SK-N-SH (cell line): ENCODE measurements at regions not wholly inside any gene's neighbourhood (a gene's known extent, or its start where the extent isn't known, plus 50 kb on each side); places are given as distances from the start of the nearest gene placed in this dataset.

ENCODE experiments used
- CTCF ChIA-PET: fragments of 300-600, 350-600 bp; formaldehyde crosslinking; extraction: SDS; loops from one replicate; lab custom pipeline; 2021; lab: Yijun Ruan, JAX
- POLR2A ChIA-PET: fragments of 350-600 bp; sonication (Branson Sonifier 250); formaldehyde crosslinking; extraction: SDS; loops from one replicate; lab custom pipeline; 2020; ENCODE audit warnings: antibody characterized with exemption, inconsistent platforms; lab: Yijun Ruan, JAX
- DNase-seq: peaks from one replicate; pipeline ENCODE4 v3.0.0; 2012
- H2AFZ ChIP-seq: fragments of 200-600 bp; sonication (generic); 2 replicates; pipeline ENCODE4 v1.8.1; 2016; ENCODE audit warnings: antibody characterized with exemption, mild to moderate bottlenecking, low read depth
- H3F3A ChIP-seq: fragments of 200-600 bp; sonication (generic); replicated peaks from 2 replicates; pipeline ENCODE3; 2016; ENCODE audit warnings: antibody characterized with exemption, mild to moderate bottlenecking; ENCODE audit not compliant: insufficient read depth
- H3K27ac ChIP-seq, 2 experiments: fragments of 200-500 bp in 1 of 2; fragments of 200-600 bp in 1 of 2; sonication (Bioruptor generic) in 1 of 2; sonication (generic), shearing (Covaris generic) in 1 of 2; 2 replicates each; pipeline versions ENCODE4 v1.5.1 to v1.6.1; 2014 to 2016; ENCODE audit warnings: low read depth in 2 of 2, inconsistent platforms in 1 of 2, low read length in 1 of 2, mild to moderate bottlenecking in 1 of 2, mixed read lengths in 1 of 2
- H3K27me3 ChIP-seq: fragments of 200-600 bp; sonication (generic), shearing (Covaris generic); 2 replicates; pipeline ENCODE4 v1.6.1; 2016; ENCODE audit warnings: mixed run types; ENCODE audit not compliant: insufficient read depth
- H3K36me3 ChIP-seq, 2 experiments: fragments of 200-500 bp in 1 of 2; fragments of 200-600 bp in 1 of 2; sonication (Bioruptor generic) in 1 of 2; sonication (generic) in 1 of 2; replicated peaks in 1 of 2; 2 replicates each; pipeline versions ENCODE3 to v1.5.1; 2014 to 2016; ENCODE audit warnings: low read length in 1 of 2, mild to moderate bottlenecking in 1 of 2; ENCODE audit not compliant: insufficient read depth in 2 of 2, control insufficient read depth in 1 of 2
- H3K4me1 ChIP-seq, 2 experiments: fragments of 200-500 bp in 1 of 2; fragments of 200-600 bp in 1 of 2; sonication (Bioruptor generic) in 1 of 2; sonication (generic), shearing (Covaris generic) in 1 of 2; 2 replicates each; pipeline versions ENCODE4 v1.5.1 to v1.6.1; 2014 to 2016; ENCODE audit warnings: low read depth in 1 of 2, low read length in 1 of 2, mixed run types in 1 of 2; ENCODE audit not compliant: insufficient read depth in 2 of 2, control insufficient read depth in 1 of 2
- H3K4me2 ChIP-seq: fragments of 200-600 bp; sonication (generic), shearing (Covaris generic); 2 replicates; pipeline ENCODE4 v1.6.1; 2017; ENCODE audit warnings: mixed run types
- H3K4me3 ChIP-seq, 2 experiments: fragments of 200-500 bp in 1 of 2; fragments of 200-600 bp in 1 of 2; sonication (Bioruptor generic) in 1 of 2; sonication (generic), shearing (Covaris generic) in 1 of 2; 2 replicates each; pipeline versions ENCODE4 v1.5.1 to v1.8.1; 2014 to 2016; ENCODE audit warnings: low read depth in 2 of 2, inconsistent platforms in 1 of 2, low read length in 1 of 2, mild to moderate bottlenecking in 1 of 2, mixed read lengths in 1 of 2, moderate library complexity in 1 of 2
- H3K79me2 ChIP-seq: fragments of 200-600 bp; sonication (generic); 2 replicates; pipeline ENCODE4 v1.8.1; 2017; ENCODE audit warnings: mild to moderate bottlenecking; ENCODE audit not compliant: insufficient read depth
- H3K9ac ChIP-seq: fragments of 200-600 bp; sonication (generic); 2 replicates; pipeline ENCODE4 v1.6.1; 2017; ENCODE audit warnings: mixed run types
- H3K9me2 ChIP-seq: fragments of 200-600 bp; sonication (generic); 2 replicates; pipeline ENCODE4 v1.6.1; 2017; ENCODE audit warnings: mixed run types
- H3K9me3 ChIP-seq: fragments of 200-600 bp; sonication (generic); 2 replicates; pipeline ENCODE4 v1.6.1; 2017; ENCODE audit warnings: mixed run types, mild to moderate bottlenecking, moderate library complexity
- H4K20me1 ChIP-seq: fragments of 200-600 bp; sonication (generic); 2 replicates; pipeline ENCODE4 v1.6.1; 2017; ENCODE audit warnings: mild to moderate bottlenecking, mixed run types; ENCODE audit not compliant: insufficient read depth
- FOSL2 ChIP-seq: IDR thresholded peaks from 2 replicates; pipeline ENCODE4 v1.4.0; 2012; ENCODE audit warnings: low read depth, mild to moderate bottlenecking, moderate library complexity, borderline replicate concordance
- GABPA ChIP-seq: IDR thresholded peaks from 2 replicates; pipeline ENCODE4 v1.4.0; 2012; ENCODE audit warnings: low read depth, mild to moderate bottlenecking
- GATA2 ChIP-seq: sonication (generic); formaldehyde crosslinking; IDR thresholded peaks from 2 replicates; pipeline ENCODE4 v1.5.0; 2020; ENCODE audit warnings: mild to moderate bottlenecking, missing genetic modification reagents
- POLR2AphosphoS5 ChIP-seq: IDR thresholded peaks from 2 replicates; pipeline ENCODE4 v1.6.1; 2012; ENCODE audit warnings: low read depth, low read length
- RCOR1 ChIP-seq: fragments of 150-350 bp; IDR thresholded peaks from 2 replicates; pipeline ENCODE4 v1.6.1; 2017; ENCODE audit warnings: antibody characterized with exemption, low read length
- RXRA ChIP-seq: IDR thresholded peaks from 2 replicates; pipeline ENCODE4 v1.4.0; 2012; ENCODE audit warnings: low read depth, mild to moderate bottlenecking, borderline replicate concordance
- YY1 ChIP-seq: IDR thresholded peaks from 2 replicates; pipeline ENCODE4 v1.4.0; 2012; ENCODE audit warnings: low read depth, mild to moderate bottlenecking
- WGBS: methylation state at CpG from one replicate; pipeline ENCODE4 v1.1.6; 2017; ENCODE audit warnings: low lambda C conversion rate; 5-methylcytosine and 5-hydroxymethylcytosine counted together
- TF ChIP-seq, protein P1 (sequence below): fragments of 150-350 bp; IDR thresholded peaks from 2 replicates; pipeline ENCODE4 v1.6.1; 2016; ENCODE audit warnings: mild to moderate bottlenecking, low read depth, low read length
- TF ChIP-seq, protein P2 (sequence below): IDR thresholded peaks from 2 replicates; pipeline ENCODE4; 2012
- TF ChIP-seq, protein P3 (sequence below): IDR thresholded peaks from 2 replicates; pipeline ENCODE4 v1.6.1; 2012; ENCODE audit warnings: mild to moderate bottlenecking, low read depth, low read length, moderate library complexity
- TF ChIP-seq, protein P4 (sequence below): fragments of 200-600 bp; sonication (generic); IDR thresholded peaks from 2 replicates; pipeline ENCODE4 v1.6.1; 2017; ENCODE audit warnings: antibody characterized with exemption, mild to moderate bottlenecking, moderate library complexity
- TF ChIP-seq, protein P5 (sequence below): IDR thresholded peaks from 2 replicates; pipeline ENCODE4 v1.4.0; 2012; ENCODE audit warnings: low read depth

DNA sequence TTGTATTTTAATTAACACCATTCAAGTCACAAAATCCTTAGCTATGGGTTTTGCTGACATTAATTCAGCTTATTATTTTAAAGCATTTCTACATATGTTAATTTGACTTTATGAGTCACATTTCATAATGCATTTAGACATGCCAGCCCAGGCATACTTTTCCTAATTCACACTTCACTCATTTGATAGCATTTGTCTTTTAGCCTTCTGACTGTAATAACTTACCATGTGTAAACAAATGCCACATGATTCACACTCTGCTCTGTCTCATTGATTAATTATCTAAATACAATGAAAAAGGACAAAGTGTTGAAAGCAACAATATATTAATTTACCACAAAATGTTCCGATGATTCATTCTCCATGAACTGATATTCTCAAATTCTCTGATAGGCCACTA lies 927.8 kb upstream of the EPHA6 start:
- ChIA-PET POLR2A (no interaction called here), CTCF (no interaction called here)
- H3F3A ChIP-seq: no peaks in the 10 kb centered on the region
- no peaks in the 10 kb centered on the region for H4K20me1 ChIP-seq
- no peak overlapping the region for H3K27ac ChIP-seq
- no peak overlapping the region for H3K9ac ChIP-seq
- DNase-seq: no peak
- H3K4me2 ChIP-seq: no peak overlapping the region
- H2AFZ ChIP-seq: no peak overlapping the region
- H3K27me3 ChIP-seq: peaks cover 7% of the 10 kb centered on the region
- H3K36me3 ChIP-seq: no peaks in the 10 kb centered on the region
- no peaks in the 10 kb centered on the region for H3K79me2 ChIP-seq
- H3K4me1 ChIP-seq: no peaks in the 10 kb centered on the region
- no peaks in the 10 kb centered on the region for H3K9me2 ChIP-seq
- H3K9me3 ChIP-seq: no peaks in the 10 kb centered on the region
- no peak overlapping the region for H3K4me3 ChIP-seq
- TF ChIP-seq, protein P1, sequence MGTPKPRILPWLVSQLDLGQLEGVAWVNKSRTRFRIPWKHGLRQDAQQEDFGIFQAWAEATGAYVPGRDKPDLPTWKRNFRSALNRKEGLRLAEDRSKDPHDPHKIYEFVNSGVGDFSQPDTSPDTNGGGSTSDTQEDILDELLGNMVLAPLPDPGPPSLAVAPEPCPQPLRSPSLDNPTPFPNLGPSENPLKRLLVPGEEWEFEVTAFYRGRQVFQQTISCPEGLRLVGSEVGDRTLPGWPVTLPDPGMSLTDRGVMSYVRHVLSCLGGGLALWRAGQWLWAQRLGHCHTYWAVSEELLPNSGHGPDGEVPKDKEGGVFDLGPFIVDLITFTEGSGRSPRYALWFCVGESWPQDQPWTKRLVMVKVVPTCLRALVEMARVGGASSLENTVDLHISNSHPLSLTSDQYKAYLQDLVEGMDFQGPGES: no peak
- TF ChIP-seq, protein P2, sequence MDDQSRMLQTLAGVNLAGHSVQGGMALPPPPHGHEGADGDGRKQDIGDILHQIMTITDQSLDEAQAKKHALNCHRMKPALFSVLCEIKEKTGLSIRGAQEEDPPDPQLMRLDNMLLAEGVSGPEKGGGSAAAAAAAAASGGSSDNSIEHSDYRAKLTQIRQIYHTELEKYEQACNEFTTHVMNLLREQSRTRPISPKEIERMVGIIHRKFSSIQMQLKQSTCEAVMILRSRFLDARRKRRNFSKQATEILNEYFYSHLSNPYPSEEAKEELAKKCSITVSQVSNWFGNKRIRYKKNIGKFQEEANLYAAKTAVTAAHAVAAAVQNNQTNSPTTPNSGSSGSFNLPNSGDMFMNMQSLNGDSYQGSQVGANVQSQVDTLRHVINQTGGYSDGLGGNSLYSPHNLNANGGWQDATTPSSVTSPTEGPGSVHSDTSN: no peak
- no peak for TF ChIP-seq RCOR1
- TF ChIP-seq, protein P3, sequence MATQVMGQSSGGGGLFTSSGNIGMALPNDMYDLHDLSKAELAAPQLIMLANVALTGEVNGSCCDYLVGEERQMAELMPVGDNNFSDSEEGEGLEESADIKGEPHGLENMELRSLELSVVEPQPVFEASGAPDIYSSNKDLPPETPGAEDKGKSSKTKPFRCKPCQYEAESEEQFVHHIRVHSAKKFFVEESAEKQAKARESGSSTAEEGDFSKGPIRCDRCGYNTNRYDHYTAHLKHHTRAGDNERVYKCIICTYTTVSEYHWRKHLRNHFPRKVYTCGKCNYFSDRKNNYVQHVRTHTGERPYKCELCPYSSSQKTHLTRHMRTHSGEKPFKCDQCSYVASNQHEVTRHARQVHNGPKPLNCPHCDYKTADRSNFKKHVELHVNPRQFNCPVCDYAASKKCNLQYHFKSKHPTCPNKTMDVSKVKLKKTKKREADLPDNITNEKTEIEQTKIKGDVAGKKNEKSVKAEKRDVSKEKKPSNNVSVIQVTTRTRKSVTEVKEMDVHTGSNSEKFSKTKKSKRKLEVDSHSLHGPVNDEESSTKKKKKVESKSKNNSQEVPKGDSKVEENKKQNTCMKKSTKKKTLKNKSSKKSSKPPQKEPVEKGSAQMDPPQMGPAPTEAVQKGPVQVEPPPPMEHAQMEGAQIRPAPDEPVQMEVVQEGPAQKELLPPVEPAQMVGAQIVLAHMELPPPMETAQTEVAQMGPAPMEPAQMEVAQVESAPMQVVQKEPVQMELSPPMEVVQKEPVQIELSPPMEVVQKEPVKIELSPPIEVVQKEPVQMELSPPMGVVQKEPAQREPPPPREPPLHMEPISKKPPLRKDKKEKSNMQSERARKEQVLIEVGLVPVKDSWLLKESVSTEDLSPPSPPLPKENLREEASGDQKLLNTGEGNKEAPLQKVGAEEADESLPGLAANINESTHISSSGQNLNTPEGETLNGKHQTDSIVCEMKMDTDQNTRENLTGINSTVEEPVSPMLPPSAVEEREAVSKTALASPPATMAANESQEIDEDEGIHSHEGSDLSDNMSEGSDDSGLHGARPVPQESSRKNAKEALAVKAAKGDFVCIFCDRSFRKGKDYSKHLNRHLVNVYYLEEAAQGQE: no peak
- TF ChIP-seq POLR2AphosphoS5: no peak
- TF ChIP-seq, protein P4, sequence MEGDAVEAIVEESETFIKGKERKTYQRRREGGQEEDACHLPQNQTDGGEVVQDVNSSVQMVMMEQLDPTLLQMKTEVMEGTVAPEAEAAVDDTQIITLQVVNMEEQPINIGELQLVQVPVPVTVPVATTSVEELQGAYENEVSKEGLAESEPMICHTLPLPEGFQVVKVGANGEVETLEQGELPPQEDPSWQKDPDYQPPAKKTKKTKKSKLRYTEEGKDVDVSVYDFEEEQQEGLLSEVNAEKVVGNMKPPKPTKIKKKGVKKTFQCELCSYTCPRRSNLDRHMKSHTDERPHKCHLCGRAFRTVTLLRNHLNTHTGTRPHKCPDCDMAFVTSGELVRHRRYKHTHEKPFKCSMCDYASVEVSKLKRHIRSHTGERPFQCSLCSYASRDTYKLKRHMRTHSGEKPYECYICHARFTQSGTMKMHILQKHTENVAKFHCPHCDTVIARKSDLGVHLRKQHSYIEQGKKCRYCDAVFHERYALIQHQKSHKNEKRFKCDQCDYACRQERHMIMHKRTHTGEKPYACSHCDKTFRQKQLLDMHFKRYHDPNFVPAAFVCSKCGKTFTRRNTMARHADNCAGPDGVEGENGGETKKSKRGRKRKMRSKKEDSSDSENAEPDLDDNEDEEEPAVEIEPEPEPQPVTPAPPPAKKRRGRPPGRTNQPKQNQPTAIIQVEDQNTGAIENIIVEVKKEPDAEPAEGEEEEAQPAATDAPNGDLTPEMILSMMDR: no peak
- 12% methylated on average over 1 of the region's 1 CpG for WGBS

DNA sequence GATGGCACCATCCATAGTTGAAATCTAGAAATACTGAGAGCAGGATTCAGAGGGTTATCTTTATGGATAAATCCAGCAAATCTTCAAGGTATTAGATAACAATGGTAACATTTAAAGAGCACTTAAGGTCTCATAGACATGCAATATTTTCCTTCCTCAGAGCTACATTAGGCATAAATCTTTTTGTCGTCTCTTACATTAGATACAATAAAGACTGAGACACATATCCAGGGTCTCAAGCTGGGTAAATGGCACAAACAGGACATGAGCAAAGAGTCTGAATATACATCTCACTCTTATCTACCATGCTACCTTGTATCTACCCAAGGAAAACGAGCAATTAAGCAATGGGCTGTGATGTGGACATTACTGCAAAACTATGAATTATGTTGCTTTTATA lies 927.3 kb upstream of the EPHA6 start:
- Histone ChIP-seq H3K9me3 (no peaks in the 10 kb centered on the region), H3K36me3 (no peaks in the 10 kb centered on the region), H2AFZ (no peak overlapping the region), H3K27me3 (peaks cover 7% of the 10 kb centered on the region), H3K4me3 (no peak overlapping the region), H3K4me2 (no peak overlapping the region), H3F3A (no peaks in the 10 kb centered on the region), H3K27ac (no peak overlapping the region), H4K20me1 (no peaks in the 10 kb centered on the region), H3K9me2 (no peaks in the 10 kb centered on the region), H3K4me1 (no peaks in the 10 kb centered on the region), H3K79me2 (no peaks in the 10 kb centered on the region), H3K9ac (no peak overlapping the region)
- POLR2A ChIA-PET: no interaction called here
- CTCF ChIA-PET: no interaction called here
- WGBS: 2% methylated on average over 2 of the region's 2 CpGs
- TF ChIP-seq FOSL2: no peak
- TF ChIP-seq, protein P1: no peak
- TF ChIP-seq GABPA: no peak
- no peak for TF ChIP-seq YY1
- TF ChIP-seq, protein P5, sequence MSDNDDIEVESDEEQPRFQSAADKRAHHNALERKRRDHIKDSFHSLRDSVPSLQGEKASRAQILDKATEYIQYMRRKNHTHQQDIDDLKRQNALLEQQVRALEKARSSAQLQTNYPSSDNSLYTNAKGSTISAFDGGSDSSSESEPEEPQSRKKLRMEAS: no peak
- TF ChIP-seq GATA2 (CRISPR knock-in tag): no peak
- TF ChIP-seq RXRA: no peak
- no peak for DNase-seq
